B cell (primary cell): ENCODE measurements at regions not wholly inside any gene's neighbourhood (a gene's known extent, or its start where the extent isn't known, plus 50 kb on each side); places are given as distances from the start of the nearest gene placed in this dataset.

Source experiments
- ATAC-seq: fragments of 200-7000 bp; cut with Tn5 transposase; one replicate; pipeline ENCODE4 v1.10.0; 2021; ENCODE audit warnings: low read depth, mild to moderate bottlenecking, moderate number of reproducible peaks, moderate library complexity
- CTCF ChIA-PET: fragments of 350-600 bp; sonication (Branson Sonifier 250); formaldehyde crosslinking; loops from one replicate; lab custom pipeline; 2021; ENCODE audit warnings: antibody characterized with exemption, inconsistent platforms; lab: Charles Lee
- POLR2A ChIA-PET: fragments of 350-600 bp; sonication (Branson Sonifier 250); formaldehyde crosslinking; loops from one replicate; lab custom pipeline; 2021; ENCODE audit warnings: antibody characterized with exemption; lab: Charles Lee
- DNase-seq: peaks from one replicate; pipeline ENCODE4 v3.0.0; 2013
- H2AFZ ChIP-seq: 2 replicates; pipeline ENCODE4 v1.6.1; 2012; ENCODE audit warnings: mild to moderate bottlenecking, low read depth, low read length; ENCODE audit not compliant: insufficient read depth, poor library complexity, severe bottlenecking
- H3K27ac ChIP-seq, 2 donors: 1 replicate in 1 of 2; 2 replicates in 1 of 2; pipeline ENCODE4 v1.5.1; 2012 to 2013; ENCODE audit warnings: low read length in 2 of 2, mild to moderate bottlenecking in 2 of 2, moderate library complexity in 1 of 2
- H3K27me3 ChIP-seq, 4 experiments: fragments of 200-600 bp in 1 of 4; sonication (generic) in 1 of 4; replicated peaks in 1 of 4; 1 replicate in 2 of 4; 2 replicates in 2 of 4; pipeline versions ENCODE4 v1.6.1 to v1.7.0; 2013 to 2016; ENCODE audit warnings: low read length in 3 of 4, mild to moderate bottlenecking in 2 of 4, mixed read lengths in 1 of 4, moderate library complexity in 1 of 4; ENCODE audit not compliant: insufficient read depth in 4 of 4, control insufficient read depth in 3 of 4; ENCODE audit errors: control extremely low read depth in 1 of 4
- H3K36me3 ChIP-seq, 2 experiments: replicated peaks in 1 of 2; 1 replicate in 1 of 2; 2 replicates in 1 of 2; pipeline versions ENCODE4 v1.6.1 to v1.7.1; 2013; ENCODE audit warnings: low read length in 1 of 2; ENCODE audit not compliant: insufficient read depth in 2 of 2, control insufficient read depth in 1 of 2; ENCODE audit errors: control extremely low read depth in 1 of 2, extremely low read depth in 1 of 2
- H3K4me1 ChIP-seq, 2 donors: fragments of 200-600 bp in 1 of 2; sonication (generic) in 1 of 2; 1 replicate in 1 of 2; 2 replicates in 1 of 2; pipeline versions ENCODE4 v1.5.1 to v1.6.1; 2013 to 2017; ENCODE audit warnings: low read length in 2 of 2; ENCODE audit not compliant: control insufficient read depth in 2 of 2, insufficient read depth in 2 of 2
- H3K4me2 ChIP-seq: replicated peaks from 2 replicates; pipeline ENCODE3; 2012; ENCODE audit warnings: mild to moderate bottlenecking, low read depth, low read length; ENCODE audit not compliant: poor library complexity, severe bottlenecking
- H3K4me3 ChIP-seq, 5 experiments: fragments of 200-600 bp in 1 of 5; sonication (generic) in 1 of 5; 1 replicate in 3 of 5; 2 replicates in 2 of 5; pipeline versions ENCODE4 v1.5.1 to v1.7.0; 2011 to 2016; ENCODE audit warnings: low read length in 4 of 5, mild to moderate bottlenecking in 4 of 5, low read depth in 2 of 5, control low read depth in 1 of 5, moderate library complexity in 1 of 5; ENCODE audit not compliant: insufficient read depth in 1 of 5; ENCODE audit errors: control extremely low read depth in 1 of 5, extremely low read depth in 1 of 5
- H3K79me2 ChIP-seq: fragments of 200-600 bp; sonication (generic); one replicate; pipeline ENCODE4 v1.6.0; 2016; ENCODE audit warnings: low read length; ENCODE audit not compliant: control insufficient read depth, insufficient read depth
- H3K9ac ChIP-seq: fragments of 200-600 bp; sonication (generic); 2 replicates; pipeline ENCODE4 v1.6.1; 2017; ENCODE audit warnings: mild to moderate bottlenecking, low read length, moderate library complexity
- H3K9me3 ChIP-seq, 3 donors: one replicate each; pipeline versions ENCODE4 v1.6.1 to v1.7.1; 2013; ENCODE audit warnings: low read length in 2 of 3; ENCODE audit not compliant: control insufficient read depth in 2 of 3, insufficient read depth in 1 of 3; ENCODE audit errors: control extremely low read depth in 1 of 3
- H4K20me1 ChIP-seq: 2 replicates; pipeline ENCODE4 v1.6.0; 2012; ENCODE audit warnings: mild to moderate bottlenecking, low read length; ENCODE audit not compliant: insufficient read depth, control insufficient read depth, poor library complexity, severe bottlenecking
- H3K27ac Mint-ChIP-seq: one replicate; pipeline ENCODE4 v1.8.0; 2021; ENCODE audit warnings: mixed read lengths
- H3K27me3 Mint-ChIP-seq: one replicate; pipeline ENCODE4 v1.8.0; 2021; ENCODE audit warnings: mixed read lengths
- H3K4me1 Mint-ChIP-seq: one replicate; pipeline ENCODE4 v1.8.0; 2021; ENCODE audit warnings: mixed read lengths
- H3K4me3 Mint-ChIP-seq: one replicate; pipeline ENCODE4 v1.8.0; 2021; ENCODE audit warnings: mixed read lengths
- H3K9me3 Mint-ChIP-seq: one replicate; pipeline ENCODE4 v1.8.0; 2022; ENCODE audit warnings: mixed read lengths; ENCODE audit not compliant: insufficient read depth
- EZH2 ChIP-seq: IDR thresholded peaks from 2 replicates; pipeline ENCODE4 v1.6.1; 2012; ENCODE audit warnings: borderline replicate concordance, low read depth, mild to moderate bottlenecking, moderate library complexity, low read length; ENCODE audit not compliant: insufficient read depth, poor library complexity, severe bottlenecking
- WGBS: methylation state at CpG from one replicate; pipeline ENCODE4 v1.1.5; 2013; ENCODE audit warnings: missing lambda C conversion rate; ENCODE audit not compliant: insufficient coverage; 5-methylcytosine and 5-hydroxymethylcytosine counted together
- intact Hi-C: fragments of 100-400 bp; cut with micrococcal nuclease; formaldehyde crosslinking; loops from one replicate; pipeline ENCODE4 v1.10.0; 2022
- TF ChIP-seq, protein P1 (sequence below): fragments of 200-600 bp; IDR thresholded peaks from one replicate; pipeline ENCODE4 v1.8.0; 2022; ENCODE audit warnings: antibody characterized with exemption, mild to moderate bottlenecking

DNA sequence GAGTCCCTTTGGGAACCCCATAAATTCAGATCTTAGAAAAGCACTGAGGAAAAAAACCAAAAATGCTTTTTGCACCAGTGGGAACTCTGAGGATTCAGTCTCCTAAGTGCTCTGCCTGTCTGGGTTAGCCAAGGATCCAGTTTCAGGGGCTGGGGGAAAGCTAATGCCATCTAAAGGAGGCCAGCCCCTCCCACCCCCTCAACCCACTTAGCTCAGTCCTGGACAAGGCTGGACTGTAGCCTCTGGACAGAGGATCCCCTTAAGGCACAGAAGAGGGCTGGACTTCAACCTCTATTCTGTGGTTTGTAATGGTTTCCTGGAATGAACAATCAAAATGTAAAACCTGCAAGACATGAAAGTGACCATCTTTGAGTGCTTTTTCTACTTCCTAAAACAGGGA is 356.1 kb upstream of the ZFHX3 start:
- no peaks in the 10 kb centered on the region for H3K4me1 ChIP-seq
- H2AFZ ChIP-seq: no peak overlapping the region
- no peak for DNase-seq
- H3K36me3 ChIP-seq: no peaks in the 10 kb centered on the region
- no peak overlapping the region for H3K27ac ChIP-seq
- POLR2A ChIA-PET: no interaction called here
- CTCF ChIA-PET: interaction anchor here (0.7 kb wide), 1 partner anchor 12 kb away, joined by 3 read pairs; no protein-coding TSS in a partner anchor
- H3K9ac ChIP-seq: no peak overlapping the region
- TF ChIP-seq, protein P1, sequence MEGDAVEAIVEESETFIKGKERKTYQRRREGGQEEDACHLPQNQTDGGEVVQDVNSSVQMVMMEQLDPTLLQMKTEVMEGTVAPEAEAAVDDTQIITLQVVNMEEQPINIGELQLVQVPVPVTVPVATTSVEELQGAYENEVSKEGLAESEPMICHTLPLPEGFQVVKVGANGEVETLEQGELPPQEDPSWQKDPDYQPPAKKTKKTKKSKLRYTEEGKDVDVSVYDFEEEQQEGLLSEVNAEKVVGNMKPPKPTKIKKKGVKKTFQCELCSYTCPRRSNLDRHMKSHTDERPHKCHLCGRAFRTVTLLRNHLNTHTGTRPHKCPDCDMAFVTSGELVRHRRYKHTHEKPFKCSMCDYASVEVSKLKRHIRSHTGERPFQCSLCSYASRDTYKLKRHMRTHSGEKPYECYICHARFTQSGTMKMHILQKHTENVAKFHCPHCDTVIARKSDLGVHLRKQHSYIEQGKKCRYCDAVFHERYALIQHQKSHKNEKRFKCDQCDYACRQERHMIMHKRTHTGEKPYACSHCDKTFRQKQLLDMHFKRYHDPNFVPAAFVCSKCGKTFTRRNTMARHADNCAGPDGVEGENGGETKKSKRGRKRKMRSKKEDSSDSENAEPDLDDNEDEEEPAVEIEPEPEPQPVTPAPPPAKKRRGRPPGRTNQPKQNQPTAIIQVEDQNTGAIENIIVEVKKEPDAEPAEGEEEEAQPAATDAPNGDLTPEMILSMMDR: no peak
- no peak for TF ChIP-seq EZH2
- Mint-ChIP-seq H3K27ac (no peak overlapping the region), H3K4me1 (no peaks in the 10 kb centered on the region), H3K4me3 (no peak overlapping the region), H3K27me3 (no peaks in the 10 kb centered on the region), H3K9me3 (no peaks in the 10 kb centered on the region)
- H3K79me2 ChIP-seq: no peaks in the 10 kb centered on the region
- no peak overlapping the region for H3K4me3 ChIP-seq
- no peaks in the 10 kb centered on the region for H4K20me1 ChIP-seq
- H3K27me3 ChIP-seq: no peaks in the 10 kb centered on the region
- ATAC-seq: no peak
- no peaks in the 10 kb centered on the region for H3K9me3 ChIP-seq
- H3K4me2 ChIP-seq: no peak overlapping the region
- intact Hi-C loops: no loop called here

DNA sequence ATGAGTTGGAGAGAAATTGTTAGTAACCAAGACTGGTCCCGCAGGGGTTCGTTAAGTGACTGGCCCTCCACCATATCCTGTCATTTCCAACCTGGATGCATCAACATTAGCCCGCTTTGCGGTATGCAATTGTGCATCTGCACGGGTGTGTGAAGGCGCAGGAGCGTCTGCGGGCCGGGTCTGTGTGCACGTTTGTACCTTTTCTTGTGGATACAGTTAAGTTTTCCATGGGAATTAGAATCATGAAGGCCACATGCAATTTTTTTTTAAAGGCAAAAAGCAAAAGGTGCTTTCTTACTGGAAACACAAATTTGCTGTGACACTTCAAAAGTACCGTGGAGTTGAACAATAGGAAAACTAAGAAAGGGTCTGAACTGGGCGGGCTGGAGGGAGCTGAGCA is 355.4 kb upstream of the ZFHX3 start:
- 94% methylated on average over 12 of the region's 12 CpGs for WGBS
- H3K4me1 ChIP-seq: no peaks in the 10 kb centered on the region
- ATAC-seq (no peak), DNase-seq (no peak)
- no peaks in the 10 kb centered on the region for H3K9me3 Mint-ChIP-seq
- intact Hi-C loops: no loop called here
- H3K27ac Mint-ChIP-seq: no peak overlapping the region
- H3K36me3 ChIP-seq: no peaks in the 10 kb centered on the region
- no peak overlapping the region for H3K4me2 ChIP-seq
- H3K27me3 Mint-ChIP-seq: no peaks in the 10 kb centered on the region
- no peaks in the 10 kb centered on the region for H3K27me3 ChIP-seq
- ChIA-PET CTCF (no interaction called here), POLR2A (no interaction called here)
- no peak overlapping the region for H3K4me3 ChIP-seq
- TF ChIP-seq, protein P1: no peak
- no peak for TF ChIP-seq EZH2
- H3K79me2 ChIP-seq: no peaks in the 10 kb centered on the region
- H3K4me1 Mint-ChIP-seq: no peaks in the 10 kb centered on the region
- H4K20me1 ChIP-seq: no peaks in the 10 kb centered on the region
- no peak overlapping the region for H2AFZ ChIP-seq
- H3K9me3 ChIP-seq: no peaks in the 10 kb centered on the region
- H3K4me3 Mint-ChIP-seq: no peak overlapping the region
- H3K9ac ChIP-seq: no peak overlapping the region
- H3K27ac ChIP-seq: no peak overlapping the region
